Glutamatergic neuron (in vitro differentiated cells): ENCODE measurements at regions not wholly inside any gene's neighbourhood (a gene's known extent, or its start where the extent isn't known, plus 50 kb on each side); places are given as distances from the start of the nearest gene placed in this dataset.
A peak's percentile ranks its signal among the peaks of the same experiment; 100 is the strongest.

Source experiments
- DNase-seq: peaks from one replicate; pipeline ENCODE4 v3.0.0; 2022
- H3K27ac Mint-ChIP-seq: one replicate; pipeline ENCODE4 v1.8.0; 2020; ENCODE audit warnings: mild to moderate bottlenecking, mixed read lengths, inconsistent platforms; ENCODE audit not compliant: unreplicated experiment
- H3K27me3 Mint-ChIP-seq: one replicate; pipeline ENCODE4 v1.8.0; 2020; ENCODE audit warnings: mild to moderate bottlenecking, moderate library complexity, mixed read lengths, inconsistent platforms; ENCODE audit not compliant: unreplicated experiment
- H3K36me3 Mint-ChIP-seq: one replicate; pipeline ENCODE4 v1.8.0; 2020; ENCODE audit warnings: mild to moderate bottlenecking, mixed read lengths, inconsistent platforms; ENCODE audit not compliant: unreplicated experiment
- H3K4me1 Mint-ChIP-seq: one replicate; pipeline ENCODE4 v1.8.0; 2020; ENCODE audit warnings: mild to moderate bottlenecking, low read depth, mixed read lengths, inconsistent platforms; ENCODE audit not compliant: unreplicated experiment
- H3K4me3 Mint-ChIP-seq: one replicate; pipeline ENCODE4 v1.8.0; 2020; ENCODE audit warnings: mild to moderate bottlenecking, mixed read lengths, inconsistent platforms; ENCODE audit not compliant: unreplicated experiment
- H3K9me3 Mint-ChIP-seq: one replicate; pipeline ENCODE4 v1.8.0; 2020; ENCODE audit warnings: mild to moderate bottlenecking, moderate library complexity, mixed read lengths, inconsistent platforms; ENCODE audit not compliant: unreplicated experiment
- TF ChIP-seq, protein P1 (sequence below): fragments of 200-600 bp; sonication (generic); IDR thresholded peaks from one replicate; pipeline ENCODE4 v1.5.0; 2021; ENCODE audit not compliant: partially characterized antibody, unreplicated experiment

DNA sequence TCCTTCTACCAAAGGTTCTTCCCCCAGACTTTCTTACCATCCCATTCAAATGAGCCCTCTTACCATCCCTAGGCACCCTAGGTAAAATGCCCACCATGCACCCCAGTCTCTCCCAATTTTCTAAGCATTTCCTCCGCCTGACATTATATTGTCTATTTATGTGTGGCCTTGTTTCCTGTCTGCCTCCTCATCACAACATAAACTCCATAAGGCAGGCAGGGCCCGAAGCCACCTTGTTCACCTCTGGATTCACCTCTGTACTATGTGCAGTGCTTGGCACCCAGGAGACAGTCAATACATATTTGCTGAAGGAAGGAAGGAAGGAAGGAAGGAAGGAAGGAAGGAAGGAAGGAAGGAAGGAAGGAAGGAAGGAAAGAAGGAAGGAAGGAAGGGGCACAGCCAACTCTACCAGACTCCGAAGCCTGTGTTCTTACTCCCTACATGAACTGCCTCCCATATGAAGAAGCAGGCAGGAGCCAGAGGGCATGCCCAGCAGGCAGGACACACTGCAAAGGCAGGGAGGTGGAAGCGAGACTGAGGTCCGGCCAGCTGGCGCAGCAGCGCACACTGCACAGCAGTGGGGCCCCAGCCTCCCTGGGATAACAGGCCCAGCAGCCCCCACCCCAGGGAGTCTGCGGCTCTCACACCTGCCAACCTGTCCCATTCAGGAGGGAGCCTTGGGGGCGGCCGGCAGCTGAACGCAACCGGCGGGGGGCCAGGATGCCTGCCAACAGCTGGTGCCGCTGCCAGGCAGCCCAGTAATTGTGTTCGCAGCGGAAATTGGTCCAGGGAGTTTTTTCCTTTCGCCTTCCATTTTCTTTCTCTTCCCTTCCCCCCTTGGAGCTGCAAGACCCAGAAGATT, 106.0 kb upstream of the LINGO1 start:
- peaks cover 2% of the 10 kb centered on the region for H3K27me3 Mint-ChIP-seq
- peak overlapping the region; percentile 14 for H3K4me3 Mint-ChIP-seq
- DNase-seq = peak; percentile 32
- TF ChIP-seq, protein P1, sequence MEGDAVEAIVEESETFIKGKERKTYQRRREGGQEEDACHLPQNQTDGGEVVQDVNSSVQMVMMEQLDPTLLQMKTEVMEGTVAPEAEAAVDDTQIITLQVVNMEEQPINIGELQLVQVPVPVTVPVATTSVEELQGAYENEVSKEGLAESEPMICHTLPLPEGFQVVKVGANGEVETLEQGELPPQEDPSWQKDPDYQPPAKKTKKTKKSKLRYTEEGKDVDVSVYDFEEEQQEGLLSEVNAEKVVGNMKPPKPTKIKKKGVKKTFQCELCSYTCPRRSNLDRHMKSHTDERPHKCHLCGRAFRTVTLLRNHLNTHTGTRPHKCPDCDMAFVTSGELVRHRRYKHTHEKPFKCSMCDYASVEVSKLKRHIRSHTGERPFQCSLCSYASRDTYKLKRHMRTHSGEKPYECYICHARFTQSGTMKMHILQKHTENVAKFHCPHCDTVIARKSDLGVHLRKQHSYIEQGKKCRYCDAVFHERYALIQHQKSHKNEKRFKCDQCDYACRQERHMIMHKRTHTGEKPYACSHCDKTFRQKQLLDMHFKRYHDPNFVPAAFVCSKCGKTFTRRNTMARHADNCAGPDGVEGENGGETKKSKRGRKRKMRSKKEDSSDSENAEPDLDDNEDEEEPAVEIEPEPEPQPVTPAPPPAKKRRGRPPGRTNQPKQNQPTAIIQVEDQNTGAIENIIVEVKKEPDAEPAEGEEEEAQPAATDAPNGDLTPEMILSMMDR = no peak
- no peaks in the 10 kb centered on the region for H3K36me3 Mint-ChIP-seq
- peak overlapping the region; percentile 3 for H3K27ac Mint-ChIP-seq
- peaks cover 16% of the 10 kb centered on the region for H3K4me1 Mint-ChIP-seq
- peaks cover 2% of the 10 kb centered on the region for H3K9me3 Mint-ChIP-seq

DNA sequence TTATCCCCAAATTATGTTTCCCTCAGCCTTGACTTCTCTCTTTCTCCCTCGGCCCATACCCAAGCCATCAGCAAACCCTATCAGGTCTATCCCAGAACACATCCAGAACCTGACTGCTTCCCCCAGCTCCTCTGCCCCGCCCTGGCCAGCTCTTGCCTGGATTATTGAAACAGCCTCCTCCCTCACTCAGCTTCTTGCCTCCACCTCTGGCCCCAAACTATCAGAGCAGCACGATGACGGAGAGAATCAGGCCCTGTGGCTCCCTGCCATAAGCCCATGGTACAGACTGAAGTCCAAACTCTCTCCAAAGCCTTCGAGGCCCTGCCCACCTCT, 105.3 kb upstream of the LINGO1 start:
- no peaks in the 10 kb centered on the region for H3K36me3 Mint-ChIP-seq
- TF ChIP-seq, protein P1 = no peak
- no peak overlapping the region for H3K27ac Mint-ChIP-seq
- peaks cover 2% of the 10 kb centered on the region for H3K9me3 Mint-ChIP-seq
- H3K4me1 Mint-ChIP-seq = peaks cover 16% of the 10 kb centered on the region
- DNase-seq = no peak
- no peak overlapping the region for H3K4me3 Mint-ChIP-seq
- peaks cover 2% of the 10 kb centered on the region for H3K27me3 Mint-ChIP-seq

DNA sequence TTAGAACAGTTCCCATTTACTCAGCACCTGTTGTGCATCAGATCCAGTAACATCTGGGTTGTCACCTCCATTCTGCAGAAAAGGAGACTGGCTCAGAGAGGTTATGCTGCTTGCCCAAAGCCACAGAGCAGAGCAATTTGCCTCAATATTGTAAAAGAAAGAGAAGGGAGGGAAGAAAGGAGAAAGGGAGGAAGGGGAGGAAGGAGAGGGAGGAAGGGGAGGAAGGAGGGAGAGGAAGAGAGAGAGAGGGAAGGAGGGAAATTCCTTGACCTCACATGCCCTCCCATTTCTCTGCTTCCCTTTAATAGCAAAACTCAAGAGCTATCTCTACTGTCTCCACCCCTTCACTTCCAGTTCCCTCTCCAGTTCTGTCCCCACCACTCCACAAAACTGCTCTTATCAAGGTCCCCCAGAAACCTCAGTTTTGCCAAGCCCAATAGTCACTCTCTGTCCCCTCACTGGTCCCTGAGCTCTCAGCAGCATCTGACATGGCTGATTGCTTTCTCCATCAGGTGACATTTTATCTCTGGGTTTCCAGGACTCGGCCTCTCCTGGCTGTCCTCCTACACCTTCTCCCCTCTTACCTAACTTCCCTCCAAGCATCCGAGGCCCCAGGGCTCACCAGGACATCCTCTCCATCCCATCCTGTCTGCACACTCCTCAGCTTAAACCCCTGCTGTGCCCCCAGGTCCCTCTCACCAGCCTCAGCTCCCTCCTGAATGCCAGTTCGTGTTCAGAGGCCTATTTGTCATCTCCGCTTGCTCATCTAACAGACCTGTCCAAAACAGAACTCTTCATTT, 104.7 kb upstream of the LINGO1 start:
- H3K27ac Mint-ChIP-seq = no peak overlapping the region
- peaks cover 4% of the 10 kb centered on the region for H3K27me3 Mint-ChIP-seq
- no peak overlapping the region for H3K4me3 Mint-ChIP-seq
- peaks cover 16% of the 10 kb centered on the region for H3K4me1 Mint-ChIP-seq
- no peaks in the 10 kb centered on the region for H3K36me3 Mint-ChIP-seq
- peaks cover 2% of the 10 kb centered on the region for H3K9me3 Mint-ChIP-seq
- TF ChIP-seq, protein P1 = no peak
- DNase-seq = no peak

DNA sequence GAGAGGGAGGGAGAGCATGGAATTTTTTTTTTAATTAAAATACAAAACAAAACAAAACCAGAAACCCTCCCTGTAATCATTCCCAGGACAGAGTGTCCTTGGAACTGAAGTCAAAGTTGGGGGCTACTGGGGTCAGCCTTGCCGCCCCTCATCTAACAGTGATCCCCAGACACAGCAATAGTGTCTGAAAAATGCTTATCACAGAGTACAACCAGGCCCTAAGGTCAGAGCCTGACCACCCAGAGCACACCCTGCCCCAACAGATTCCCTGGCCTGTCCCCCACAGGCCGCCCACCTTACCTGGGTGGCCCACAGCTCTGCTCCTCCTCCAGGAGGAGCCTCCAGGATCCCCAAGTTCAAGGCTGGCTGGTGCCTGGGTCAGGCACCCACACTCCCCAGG, 101.6 kb upstream of the LINGO1 start:
- Mint-ChIP-seq H3K9me3 (no peaks in the 10 kb centered on the region), H3K27ac (no peak overlapping the region)

More for the DNA sequence above, 101.6 kb upstream of the LINGO1 start:
- Mint-ChIP-seq H3K4me1 (peaks cover 14% of the 10 kb centered on the region), H3K27me3 (peaks cover 4% of the 10 kb centered on the region), H3K4me3 (no peak overlapping the region), H3K36me3 (no peaks in the 10 kb centered on the region)
- DNase-seq = no peak
- TF ChIP-seq, protein P1 = no peak
